ENCODE measurements at regions not wholly inside any gene's neighbourhood (a gene's known extent, or its start where the extent isn't known, plus 50 kb on each side); places are given as distances from the start of the nearest gene placed in this dataset.

- no peak overlapping the region for H3K27ac ChIP-seq (ENCODE audit: low read depth in 1 of 2, low read length in 2 of 2)
- peaks cover 0 to 2% (median 0%) of the 10 kb centered on the region in 4 donors for H3K9me3 ChIP-seq (ENCODE audit: control insufficient read depth in 4 of 4, low read length in 3 of 4)
- no peak for DNase-seq (ENCODE audit: low spot score)
- no peaks in the 10 kb centered on the region for H3K4me1 ChIP-seq (ENCODE audit: control insufficient read depth in 4 of 4, insufficient read depth in 4 of 4, low read length in 3 of 4)
- H3K36me3 ChIP-seq (ENCODE audit: control insufficient read depth in 4 of 4, insufficient read depth in 3 of 4, low read depth in 1 of 4, low read length in 3 of 4): no peaks in the 10 kb centered on the region
- H3K27me3 ChIP-seq (ENCODE audit: control insufficient read depth in 4 of 4, insufficient read depth in 4 of 4, low read length in 3 of 4): peaks cover 0 to 5% (median 0%) of the 10 kb centered on the region in 4 donors
- TF ChIP-seq SP1 (IDR thresholded peaks at IDR 0.05) (no peak), TAF1 (conservative IDR thresholded peaks at IDR 0.05) (no peak), HNF4A (conservative IDR thresholded peaks at IDR 0.05) (no peak), YY1 (IDR thresholded peaks at IDR 0.05) (no peak), CTCF (IDR thresholded peaks at IDR 0.05; ENCODE audit: low read depth, low read length, missing input control) (no peak), NR2F2 (IDR thresholded peaks at IDR 0.05) (no peak), RXRA (IDR thresholded peaks at IDR 0.05) (no peak), EGR1 (IDR thresholded peaks at IDR 0.05; ENCODE audit: low read depth in 2 of 2) (no peak), FOXA1 (IDR thresholded peaks at IDR 0.05) (no peak), GABPA (IDR thresholded peaks at IDR 0.05 in 1 of 2, conservative IDR thresholded peaks at IDR 0.05 in 1 of 2) (no peak), HNF4G (IDR thresholded peaks at IDR 0.05) (no peak), JUND (IDR thresholded peaks at IDR 0.05) (no peak), ZBTB33 (IDR thresholded peaks at IDR 0.05) (no peak), RAD21 (IDR thresholded peaks at IDR 0.05) (no peak), REST (IDR thresholded peaks at IDR 0.05) (no peak), ATF3 (IDR thresholded peaks at IDR 0.05) (no peak)
- H3K4me3 ChIP-seq (ENCODE audit: low read depth in 1 of 3, low read length in 3 of 3): no peak overlapping the region
- WGBS: 71% methylated on average over 7 of the region's 7 CpGs
- H3K9ac ChIP-seq (ENCODE audit: low read depth in 1 of 2, low read length in 2 of 2): no peak overlapping the region
Measured at GRCh38 chr9:88645172-88645878, 110.3 kb downstream of the NXNL2 start.

- no peak for DNase-seq (ENCODE audit: low spot score)
- no peaks in the 10 kb centered on the region for H3K36me3 ChIP-seq (ENCODE audit: control insufficient read depth in 4 of 4, insufficient read depth in 3 of 4, low read depth in 1 of 4, low read length in 3 of 4)
- TF ChIP-seq REST (IDR thresholded peaks at IDR 0.05) (no peak), TAF1 (conservative IDR thresholded peaks at IDR 0.05) (no peak), RXRA (IDR thresholded peaks at IDR 0.05) (no peak), GABPA (IDR thresholded peaks at IDR 0.05 in 1 of 2, conservative IDR thresholded peaks at IDR 0.05 in 1 of 2) (no peak), SP1 (IDR thresholded peaks at IDR 0.05) (no peak), YY1 (IDR thresholded peaks at IDR 0.05) (no peak), HNF4G (IDR thresholded peaks at IDR 0.05) (no peak), NR2F2 (IDR thresholded peaks at IDR 0.05) (no peak), EGR1 (IDR thresholded peaks at IDR 0.05; ENCODE audit: low read depth in 2 of 2) (no peak)
- WGBS: 81% methylated on average over 10 of the region's 10 CpGs
- peaks cover 0 to 5% (median 0%) of the 10 kb centered on the region in 4 donors for H3K27me3 ChIP-seq (ENCODE audit: control insufficient read depth in 4 of 4, insufficient read depth in 4 of 4, low read length in 3 of 4)
- H3K9ac ChIP-seq (ENCODE audit: low read depth in 1 of 2, low read length in 2 of 2): no peak overlapping the region
- H3K4me1 ChIP-seq (ENCODE audit: control insufficient read depth in 4 of 4, insufficient read depth in 4 of 4, low read length in 3 of 4): no peaks in the 10 kb centered on the region
- peaks cover 0 to 2% (median 0%) of the 10 kb centered on the region in 4 donors for H3K9me3 ChIP-seq (ENCODE audit: control insufficient read depth in 4 of 4, low read length in 3 of 4)
- no peak overlapping the region for H3K27ac ChIP-seq (ENCODE audit: low read depth in 1 of 2, low read length in 2 of 2)
- H3K4me3 ChIP-seq (ENCODE audit: low read depth in 1 of 3, low read length in 3 of 3): no peak overlapping the region
Measured at GRCh38 chr9:88645879-88646199, 110.9 kb downstream of the NXNL2 start.

Data from liver (tissue), 8 donors.